Osteoblast (primary cell): ENCODE measurements at regions not wholly inside any gene's neighbourhood (a gene's known extent, or its start where the extent isn't known, plus 50 kb on each side); places are given as distances from the start of the nearest gene placed in this dataset.
"Not testable (repeated sequence)": the region's sequence is repeated elsewhere in the genome, so short reads cannot be mapped to it uniquely, and the experiment has no call there.

Experiments used
- DNase-seq: peaks from one replicate; pipeline ENCODE4 v3.0.0; 2011; ENCODE audit warnings: low spot score, mixed read lengths; ENCODE audit not compliant: insufficient read length; ENCODE audit errors: missing footprints
- H2AFZ ChIP-seq: 2 replicates; pipeline ENCODE4 v1.6.0; 2011; ENCODE audit warnings: mild to moderate bottlenecking, low read length
- H3K27ac ChIP-seq: 2 replicates; pipeline ENCODE4 v1.5.1; 2011; ENCODE audit warnings: mild to moderate bottlenecking, low read depth, low read length, moderate library complexity
- H3K27me3 ChIP-seq: 2 replicates; pipeline ENCODE4 v1.6.0; 2012; ENCODE audit warnings: mild to moderate bottlenecking, control low read depth, inconsistent platforms, low read length, moderate library complexity; ENCODE audit not compliant: insufficient read depth
- H3K36me3 ChIP-seq: 2 replicates; pipeline ENCODE4 v1.5.1; 2011; ENCODE audit warnings: mild to moderate bottlenecking, low read length, control low read depth, moderate library complexity; ENCODE audit not compliant: insufficient read depth
- H3K4me1 ChIP-seq: 2 replicates; pipeline ENCODE4 v1.5.1; 2011; ENCODE audit warnings: mild to moderate bottlenecking, low read length, control low read depth, moderate library complexity; ENCODE audit not compliant: insufficient read depth
- H3K4me2 ChIP-seq: 2 replicates; pipeline ENCODE4 v1.6.0; 2011; ENCODE audit warnings: mild to moderate bottlenecking, low read length; ENCODE audit not compliant: insufficient read depth
- H3K4me3 ChIP-seq: fragments of 200-600 bp; sonication (generic); 3 replicates; pipeline ENCODE4 v1.5.1; 2012; ENCODE audit warnings: mild to moderate bottlenecking, low read length, inconsistent platforms; ENCODE audit not compliant: insufficient read depth
- H3K79me2 ChIP-seq: 2 replicates; pipeline ENCODE4 v1.6.0; 2012; ENCODE audit warnings: mild to moderate bottlenecking, low read length, control low read depth, inconsistent platforms; ENCODE audit not compliant: insufficient read depth
- H3K9me3 ChIP-seq: 2 replicates; pipeline ENCODE4 v1.5.1; 2011; ENCODE audit warnings: low read depth, low read length, control low read depth
- H4K20me1 ChIP-seq: 2 replicates; pipeline ENCODE4 v1.6.0; 2012; ENCODE audit warnings: mild to moderate bottlenecking, low read length, control low read depth; ENCODE audit not compliant: insufficient read depth
- TF ChIP-seq, protein P1 (sequence below): IDR thresholded peaks from 2 replicates; pipeline ENCODE4 v1.5.1; 2011; ENCODE audit warnings: mild to moderate bottlenecking, low read depth, low read length, moderate library complexity; ENCODE audit errors: extremely low read depth

GRCh38 chr20:5390720-5391119 is 74.0 kb upstream of the PROKR2 start:
- Histone ChIP-seq H3K27ac (no peak overlapping the region), H3K36me3 (no peaks in the 10 kb centered on the region), H3K27me3 (no peaks in the 10 kb centered on the region), H2AFZ (no peak overlapping the region), H3K4me2 (no peak overlapping the region), H3K4me1 (no peaks in the 10 kb centered on the region), H3K9me3 (no peaks in the 10 kb centered on the region), H3K79me2 (no peaks in the 10 kb centered on the region), H4K20me1 (no peaks in the 10 kb centered on the region), H3K4me3 (no peak overlapping the region)
- TF ChIP-seq, protein P1, sequence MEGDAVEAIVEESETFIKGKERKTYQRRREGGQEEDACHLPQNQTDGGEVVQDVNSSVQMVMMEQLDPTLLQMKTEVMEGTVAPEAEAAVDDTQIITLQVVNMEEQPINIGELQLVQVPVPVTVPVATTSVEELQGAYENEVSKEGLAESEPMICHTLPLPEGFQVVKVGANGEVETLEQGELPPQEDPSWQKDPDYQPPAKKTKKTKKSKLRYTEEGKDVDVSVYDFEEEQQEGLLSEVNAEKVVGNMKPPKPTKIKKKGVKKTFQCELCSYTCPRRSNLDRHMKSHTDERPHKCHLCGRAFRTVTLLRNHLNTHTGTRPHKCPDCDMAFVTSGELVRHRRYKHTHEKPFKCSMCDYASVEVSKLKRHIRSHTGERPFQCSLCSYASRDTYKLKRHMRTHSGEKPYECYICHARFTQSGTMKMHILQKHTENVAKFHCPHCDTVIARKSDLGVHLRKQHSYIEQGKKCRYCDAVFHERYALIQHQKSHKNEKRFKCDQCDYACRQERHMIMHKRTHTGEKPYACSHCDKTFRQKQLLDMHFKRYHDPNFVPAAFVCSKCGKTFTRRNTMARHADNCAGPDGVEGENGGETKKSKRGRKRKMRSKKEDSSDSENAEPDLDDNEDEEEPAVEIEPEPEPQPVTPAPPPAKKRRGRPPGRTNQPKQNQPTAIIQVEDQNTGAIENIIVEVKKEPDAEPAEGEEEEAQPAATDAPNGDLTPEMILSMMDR = no peak
- no peak for DNase-seq

- H3K9me3 ChIP-seq, DNase-seq, H3K4me2 ChIP-seq, H2AFZ ChIP-seq, H3K36me3 ChIP-seq, H3K79me2 ChIP-seq, H4K20me1 ChIP-seq, H3K27ac ChIP-seq, H3K4me1 ChIP-seq, H3K4me3 ChIP-seq, H3K27me3 ChIP-seq: not testable (repeated sequence)
Observed at GRCh38 chr20:5386846-5387245, 70.1 kb upstream of the PROKR2 start.

DNA sequence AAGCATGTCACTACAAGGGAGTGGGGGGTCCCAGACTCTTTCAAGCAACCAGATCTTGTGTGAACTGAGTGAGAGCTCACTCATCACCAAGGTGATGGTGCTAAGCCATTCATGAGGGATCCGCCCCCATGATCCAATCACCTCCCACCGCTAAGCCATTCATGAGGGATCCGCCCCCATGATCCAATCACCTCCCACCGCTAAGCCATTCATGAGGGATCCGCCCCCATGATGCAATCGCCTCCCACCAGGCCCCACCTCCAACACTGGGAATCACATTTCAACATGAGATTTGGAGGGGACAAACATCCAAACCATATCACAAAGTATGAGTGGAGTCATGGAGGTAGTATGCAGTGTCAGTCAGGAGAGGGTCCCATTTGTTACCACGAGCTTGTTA is 64.8 kb upstream of the PROKR2 start:
- not testable (repeated sequence) for H3K79me2 ChIP-seq, H3K9me3 ChIP-seq, H3K4me3 ChIP-seq

DNA sequence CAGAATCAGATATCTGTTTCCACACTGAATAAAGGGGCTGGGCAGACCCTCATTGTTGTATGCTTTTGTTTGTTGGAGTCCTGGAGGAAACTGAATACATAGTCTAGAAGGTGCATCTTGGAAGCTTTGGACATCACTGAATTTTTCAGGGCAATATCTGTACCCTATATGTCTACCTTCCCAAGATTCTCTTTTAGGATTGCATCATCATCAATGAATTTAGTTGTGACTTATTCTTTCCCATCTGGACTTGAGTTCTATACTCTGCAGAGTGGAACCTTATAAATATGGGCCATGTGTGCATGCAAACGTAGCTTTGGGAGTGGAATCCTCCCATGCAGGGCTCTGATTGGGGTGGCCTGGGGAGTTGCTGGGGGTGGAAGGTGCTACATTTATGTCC is 60.7 kb upstream of the PROKR2 start:
- Histone ChIP-seq H3K4me1 (no peaks in the 10 kb centered on the region), H3K4me2 (no peak overlapping the region)
- TF ChIP-seq, protein P1 = no peak

More for the DNA sequence above, 64.8 kb upstream of the PROKR2 start:
- not testable (repeated sequence) for H2AFZ ChIP-seq, H3K4me2 ChIP-seq, H3K27me3 ChIP-seq, H3K36me3 ChIP-seq, DNase-seq, H3K4me1 ChIP-seq, H3K27ac ChIP-seq, H4K20me1 ChIP-seq

GRCh38 chr20:5376228-5376627 is 59.5 kb upstream of the PROKR2 start:
- no peak overlapping the region for H3K4me3 ChIP-seq
- peaks cover 5% of the 10 kb centered on the region for H3K27me3 ChIP-seq
- H3K36me3 ChIP-seq = no peaks in the 10 kb centered on the region
- no peak for DNase-seq
- no peak overlapping the region for H3K27ac ChIP-seq
- H3K9me3 ChIP-seq = no peaks in the 10 kb centered on the region
- H3K4me1 ChIP-seq = no peaks in the 10 kb centered on the region
- no peak overlapping the region for H3K4me2 ChIP-seq
- no peaks in the 10 kb centered on the region for H4K20me1 ChIP-seq
- TF ChIP-seq, protein P1 = no peak
- H3K79me2 ChIP-seq = no peaks in the 10 kb centered on the region
- no peak overlapping the region for H2AFZ ChIP-seq

More for the DNA sequence above, 60.7 kb upstream of the PROKR2 start:
- peaks cover 5% of the 10 kb centered on the region for H3K27me3 ChIP-seq
- H3K27ac ChIP-seq = no peak overlapping the region
- H4K20me1 ChIP-seq = no peaks in the 10 kb centered on the region
- no peak overlapping the region for H2AFZ ChIP-seq
- H3K9me3 ChIP-seq = no peaks in the 10 kb centered on the region
- DNase-seq = no peak
- H3K4me3 ChIP-seq = no peak overlapping the region
- H3K36me3 ChIP-seq = no peaks in the 10 kb centered on the region
- no peaks in the 10 kb centered on the region for H3K79me2 ChIP-seq
